Mammary epithelial cell (primary cell): ENCODE measurements at regions not wholly inside any gene's neighbourhood (a gene's known extent, or its start where the extent isn't known, plus 50 kb on each side); places are given as distances from the start of the nearest gene placed in this dataset.
"Not testable (repeated sequence)": the region's sequence is repeated elsewhere in the genome, so short reads cannot be mapped to it uniquely, and the experiment has no call there.

ENCODE experiments used
- EZH2 ChIP-seq: IDR thresholded peaks from 2 replicates; pipeline ENCODE4 v1.6.1; 2012; ENCODE audit warnings: low read length, inconsistent platforms, borderline replicate concordance
- TF ChIP-seq, protein P1 (sequence below), 2 donors: IDR thresholded peaks in 1 of 2; conservative IDR thresholded peaks in 1 of 2; 2 replicates each; pipeline ENCODE4 v1.5.1; 2011 to 2012; ENCODE audit warnings: inconsistent platforms in 2 of 2, low read length in 2 of 2, mild to moderate bottlenecking in 2 of 2, control low read depth in 1 of 2, low read depth in 1 of 2; ENCODE audit not compliant: insufficient read depth in 1 of 2; ENCODE audit errors: extremely low read depth in 1 of 2

DNA sequence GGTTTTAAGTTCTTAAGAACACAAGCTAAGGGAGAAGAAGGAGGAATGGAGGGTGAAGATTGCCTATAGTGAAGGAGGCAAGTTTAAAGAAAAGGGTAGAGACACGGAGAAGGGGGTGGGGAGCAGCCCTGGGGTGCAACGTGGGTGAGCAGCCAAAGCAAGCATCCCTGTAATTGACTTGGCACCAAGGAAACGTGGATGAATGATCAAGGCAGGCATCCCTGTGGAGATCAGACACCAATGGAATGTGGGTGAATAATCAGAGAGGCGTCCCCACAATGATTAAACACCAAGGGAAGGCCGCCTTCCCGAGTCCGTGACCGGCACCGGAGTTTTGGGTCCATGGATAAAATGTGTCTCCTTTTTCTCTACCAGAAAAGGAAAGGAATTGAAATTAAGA is 58.4 kb upstream of the CCDC90B start:
- TF ChIP-seq, protein P1, sequence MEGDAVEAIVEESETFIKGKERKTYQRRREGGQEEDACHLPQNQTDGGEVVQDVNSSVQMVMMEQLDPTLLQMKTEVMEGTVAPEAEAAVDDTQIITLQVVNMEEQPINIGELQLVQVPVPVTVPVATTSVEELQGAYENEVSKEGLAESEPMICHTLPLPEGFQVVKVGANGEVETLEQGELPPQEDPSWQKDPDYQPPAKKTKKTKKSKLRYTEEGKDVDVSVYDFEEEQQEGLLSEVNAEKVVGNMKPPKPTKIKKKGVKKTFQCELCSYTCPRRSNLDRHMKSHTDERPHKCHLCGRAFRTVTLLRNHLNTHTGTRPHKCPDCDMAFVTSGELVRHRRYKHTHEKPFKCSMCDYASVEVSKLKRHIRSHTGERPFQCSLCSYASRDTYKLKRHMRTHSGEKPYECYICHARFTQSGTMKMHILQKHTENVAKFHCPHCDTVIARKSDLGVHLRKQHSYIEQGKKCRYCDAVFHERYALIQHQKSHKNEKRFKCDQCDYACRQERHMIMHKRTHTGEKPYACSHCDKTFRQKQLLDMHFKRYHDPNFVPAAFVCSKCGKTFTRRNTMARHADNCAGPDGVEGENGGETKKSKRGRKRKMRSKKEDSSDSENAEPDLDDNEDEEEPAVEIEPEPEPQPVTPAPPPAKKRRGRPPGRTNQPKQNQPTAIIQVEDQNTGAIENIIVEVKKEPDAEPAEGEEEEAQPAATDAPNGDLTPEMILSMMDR (conservative IDR thresholded peaks at IDR 0.05 in 1 of 2, IDR thresholded peaks at IDR 0.05 in 1 of 2; ENCODE audit: extremely low read depth in 1 of 2, insufficient read depth in 1 of 2, low read depth in 1 of 2, low read length in 2 of 2): not testable (repeated sequence)
- not testable (repeated sequence) for TF ChIP-seq EZH2
